IPS-NIHi7 (cell line): ENCODE measurements at regions not wholly inside any gene's neighbourhood (a gene's known extent, or its start where the extent isn't known, plus 50 kb on each side); places are given as distances from the start of the nearest gene placed in this dataset.

Experiments used
- DNase-seq: peaks from one replicate; pipeline ENCODE4 v3.0.0; 2012; ENCODE audit warnings: mixed read lengths; ENCODE audit errors: extremely low spot score

DNA sequence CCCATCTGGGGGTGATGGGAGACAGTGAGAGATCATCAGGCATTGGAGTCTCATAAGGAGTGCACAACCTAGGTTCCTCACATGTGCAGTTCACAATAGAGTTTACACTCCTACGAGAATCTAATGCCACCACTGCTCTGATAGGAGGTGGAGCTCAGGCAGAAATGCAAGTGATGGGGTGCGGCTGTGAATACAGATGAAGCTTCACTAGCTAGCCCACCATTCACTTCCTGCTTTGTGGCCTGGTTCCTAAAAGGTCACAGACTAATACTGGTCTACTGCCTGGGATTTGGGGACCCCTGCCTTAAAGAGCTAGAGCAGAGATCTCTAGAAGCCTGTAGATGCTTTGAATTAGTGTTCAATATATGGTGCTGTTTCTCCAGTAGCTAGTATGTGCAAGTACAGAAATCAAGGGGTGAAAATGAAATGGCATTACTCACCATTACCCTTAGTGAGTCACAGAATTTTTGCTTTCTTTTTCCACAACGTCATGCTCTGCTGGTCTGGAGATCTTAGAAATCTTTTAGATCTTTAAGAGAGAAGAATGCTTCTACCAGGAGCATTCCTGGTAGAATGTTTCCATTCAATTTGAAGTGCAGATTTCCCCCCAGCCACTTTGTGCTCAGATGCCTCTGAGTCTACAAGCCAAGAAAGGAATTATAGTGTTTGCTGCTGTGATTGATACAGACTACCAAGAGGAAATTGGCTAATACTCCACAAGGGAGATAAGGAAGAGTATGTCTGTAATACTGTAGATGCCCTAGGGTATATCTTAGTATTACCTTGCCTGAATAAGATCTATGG is 2301.2 kb downstream of the PCDH9 start:
- no peak for DNase-seq

DNA sequence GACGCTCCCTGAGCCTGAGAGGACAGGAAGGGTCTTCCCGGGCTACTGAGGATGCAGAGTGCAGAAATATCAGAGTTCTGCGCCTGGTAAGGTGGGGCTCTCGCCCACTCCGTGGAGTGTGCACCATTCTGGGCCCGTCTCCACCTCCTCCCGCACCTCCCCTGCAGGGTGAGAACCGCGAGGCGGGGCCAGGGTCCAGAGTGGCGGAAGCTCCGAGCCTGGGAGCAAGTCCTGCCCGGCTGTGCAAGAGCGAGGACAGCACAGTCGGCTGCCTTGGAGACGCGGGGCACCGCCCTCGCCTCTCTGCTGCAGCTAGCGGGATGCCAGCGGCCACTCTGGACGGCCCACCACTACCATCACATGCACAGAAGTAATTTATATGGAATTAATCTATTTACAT is 2304.4 kb downstream of the PCDH9 start:
- no peak for DNase-seq

DNA sequence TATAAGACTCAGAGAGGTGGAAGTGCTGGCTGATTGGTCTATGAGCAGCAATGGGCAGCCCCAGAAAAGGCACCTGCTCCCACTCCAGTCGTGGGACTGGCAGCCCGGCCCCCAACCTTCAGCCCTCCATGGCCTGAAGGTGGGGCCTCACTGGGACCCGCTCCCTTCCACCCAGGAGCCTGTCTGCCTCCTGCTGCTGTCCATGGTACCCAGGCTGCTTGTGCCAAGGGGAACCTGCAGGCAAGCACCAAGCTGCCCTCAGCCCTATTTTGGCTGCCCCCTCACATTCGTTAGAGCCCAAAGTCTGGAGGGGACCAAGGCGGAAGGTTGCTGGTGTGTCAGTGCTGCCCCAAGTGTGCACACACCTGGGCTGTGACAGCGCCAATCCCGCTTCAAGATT is 2304.9 kb downstream of the PCDH9 start:
- peak; percentile 18 for DNase-seq

- DNase-seq, result no peak
Observed at GRCh38 chr13:64924401-64924800, 2305.7 kb downstream of the PCDH9 start.

GRCh38 chr13:64917566-64917965 is 2312.6 kb downstream of the PCDH9 start:
- no peak for DNase-seq

- no peak for DNase-seq
Observed at GRCh38 chr13:64912141-64912540, 2318.0 kb downstream of the PCDH9 start.

DNA sequence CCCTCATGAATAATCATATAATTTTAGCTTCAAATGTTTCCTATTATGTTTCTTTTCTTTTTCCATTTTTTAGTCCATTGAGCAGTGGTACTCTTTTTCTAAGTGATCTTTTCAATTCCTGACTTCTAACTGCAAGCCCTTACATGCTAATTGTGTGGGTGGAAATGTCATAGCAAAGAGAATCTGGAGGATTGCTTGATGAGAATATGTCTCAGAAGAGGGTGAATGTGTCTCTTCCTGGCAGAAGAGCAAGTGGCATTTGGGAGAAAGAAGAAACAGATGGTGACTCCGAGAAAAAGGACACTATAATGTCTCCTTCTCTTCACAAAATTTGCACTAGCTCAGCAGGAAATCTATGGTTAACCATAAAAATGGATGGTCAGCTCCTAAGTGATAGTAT is 2320.0 kb downstream of the PCDH9 start:
- DNase-seq, result no peak

GRCh38 chr13:64909184-64909583 is 2321.0 kb downstream of the PCDH9 start:
- no peak for DNase-seq

DNA sequence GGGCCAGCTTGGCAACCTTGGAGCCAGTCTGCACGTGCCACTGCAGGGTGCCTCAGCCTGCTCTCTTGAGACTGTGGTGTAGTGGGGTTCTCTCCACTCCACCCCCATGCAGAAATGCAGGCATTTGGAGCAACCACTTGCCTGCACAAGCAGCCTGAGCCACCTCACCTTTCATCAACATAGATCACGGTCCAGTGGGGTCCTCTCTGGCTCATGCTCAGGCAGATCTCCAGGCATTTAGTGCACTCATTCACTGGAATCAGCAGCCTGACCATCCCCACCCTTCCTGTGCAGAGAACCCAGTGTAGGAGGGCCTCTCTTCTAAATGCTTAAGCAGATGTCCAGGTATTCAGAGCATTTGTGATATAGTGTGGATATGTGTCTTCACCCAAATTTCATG is 2330.1 kb downstream of the PCDH9 start:
- no peak for DNase-seq

DNA sequence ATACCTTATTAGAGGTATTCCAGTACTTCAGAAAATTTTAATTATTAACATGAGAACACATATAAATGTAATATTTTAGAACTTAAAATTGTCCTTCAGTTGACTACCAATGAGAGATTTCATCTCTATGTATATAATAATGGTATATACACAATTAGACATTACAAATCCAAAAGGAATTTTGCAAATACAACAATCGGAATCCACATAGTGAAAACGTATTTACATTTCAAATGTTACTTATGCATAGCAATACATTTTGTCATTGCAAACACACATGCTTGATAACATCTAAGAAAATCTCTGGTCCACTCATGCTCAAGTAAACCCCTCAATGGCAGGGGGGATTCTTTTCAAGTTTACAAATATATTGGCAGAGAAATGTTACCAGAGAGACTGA is 2345.2 kb downstream of the PCDH9 start:
- DNase-seq, result no peak

- no peak for DNase-seq
Observed at GRCh38 chr13:64877176-64877575, 2353.0 kb downstream of the PCDH9 start.

DNA sequence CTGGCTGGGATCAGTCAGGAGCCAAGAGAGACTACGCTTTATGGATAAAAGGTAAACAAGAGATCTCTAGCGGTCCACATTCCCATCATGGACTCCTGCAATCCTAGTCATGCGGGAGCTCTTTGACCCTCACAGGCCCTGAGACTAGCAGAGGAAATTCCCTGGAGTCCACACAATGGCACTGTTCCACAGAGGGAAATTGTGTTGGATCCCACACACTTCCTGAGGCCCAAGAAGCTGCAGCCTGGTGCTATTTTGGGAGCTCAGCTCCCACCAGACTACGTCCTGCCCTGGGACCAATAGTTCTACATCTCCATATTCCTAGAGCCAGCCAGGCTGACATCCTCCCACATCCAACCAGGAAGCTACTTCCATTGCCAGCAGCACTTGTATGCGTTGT is 2358.4 kb downstream of the PCDH9 start:
- no peak for DNase-seq

DNA sequence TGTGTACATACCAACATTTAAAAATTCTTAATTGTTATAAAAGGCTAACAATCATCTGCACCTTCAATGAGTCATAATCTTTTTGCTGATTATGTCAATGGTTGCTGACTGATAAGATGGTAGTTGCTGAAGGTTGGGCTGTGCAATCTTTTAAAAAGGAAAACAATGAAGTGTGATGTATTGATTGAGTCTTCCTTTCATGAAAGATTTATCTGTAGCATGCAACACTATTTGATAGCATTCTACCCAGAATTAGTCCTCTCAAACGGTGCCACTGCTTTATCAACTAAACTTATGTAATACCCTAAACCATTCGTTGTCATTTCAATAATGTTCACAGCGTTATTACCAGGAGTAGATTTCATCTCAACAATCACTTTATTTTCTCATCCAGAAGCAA is 2360.6 kb downstream of the PCDH9 start:
- no peak for DNase-seq

DNA sequence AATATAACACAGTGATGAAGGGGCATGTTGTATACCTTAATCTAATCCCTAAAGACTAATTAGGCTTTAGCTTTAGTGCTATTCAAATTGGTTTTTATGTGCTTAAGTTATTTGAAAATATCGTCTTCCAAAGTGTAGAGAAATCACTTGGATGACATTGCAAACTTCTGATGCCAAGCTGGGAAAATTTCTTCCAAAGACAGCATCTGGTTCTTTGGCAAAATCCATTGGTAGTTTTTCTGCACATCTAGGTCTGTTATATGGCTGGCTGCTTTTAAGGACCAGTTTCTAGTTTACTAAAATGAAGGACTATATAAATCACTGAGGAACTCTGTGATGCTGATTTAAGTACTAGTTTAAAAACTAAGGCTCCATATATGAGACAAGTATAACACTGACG is 2362.3 kb downstream of the PCDH9 start:
- no peak for DNase-seq

GRCh38 chr13:64866331-64866730 is 2363.8 kb downstream of the PCDH9 start:
- no peak for DNase-seq

DNA sequence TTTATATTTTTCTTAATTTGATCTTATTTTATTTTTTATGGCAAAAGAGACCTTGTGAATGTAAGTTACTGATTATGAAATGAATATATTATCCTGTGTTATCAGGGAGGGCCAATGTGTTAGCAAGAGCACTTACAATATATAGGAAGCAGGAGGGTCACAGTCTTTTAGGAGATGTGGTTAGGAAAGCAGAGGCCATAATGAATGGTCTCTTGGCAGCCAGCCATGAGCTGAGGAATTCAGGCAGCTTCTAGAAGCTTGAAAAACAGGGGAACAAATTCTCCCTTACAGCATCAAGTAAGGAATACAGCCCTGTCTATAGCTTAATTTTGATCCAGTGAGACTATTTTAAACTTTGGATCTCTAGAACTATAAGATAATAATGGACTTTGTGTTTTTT is 2374.6 kb downstream of the PCDH9 start:
- no peak for DNase-seq

GRCh38 chr13:64850017-64850416 is 2380.1 kb downstream of the PCDH9 start:
- DNase-seq, result no peak

DNA sequence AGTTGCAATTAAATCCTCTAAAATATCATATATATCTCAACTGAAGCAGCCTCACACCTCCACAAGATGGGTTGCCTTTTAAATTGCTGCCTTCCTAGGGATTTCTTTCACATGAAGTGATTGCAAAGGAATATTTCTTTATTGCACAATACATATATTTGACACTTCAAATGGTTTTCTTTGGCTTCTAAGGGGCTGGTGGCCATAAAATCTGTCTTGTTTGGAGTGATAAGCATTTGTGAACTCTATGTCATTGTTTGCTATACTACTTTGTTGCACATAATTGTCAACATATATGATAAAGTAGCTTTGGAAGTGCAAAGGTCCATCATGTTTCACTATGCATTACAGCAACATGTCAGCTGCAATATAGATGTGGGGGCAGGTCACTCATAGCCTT is 2380.9 kb downstream of the PCDH9 start:
- no peak for DNase-seq

DNA sequence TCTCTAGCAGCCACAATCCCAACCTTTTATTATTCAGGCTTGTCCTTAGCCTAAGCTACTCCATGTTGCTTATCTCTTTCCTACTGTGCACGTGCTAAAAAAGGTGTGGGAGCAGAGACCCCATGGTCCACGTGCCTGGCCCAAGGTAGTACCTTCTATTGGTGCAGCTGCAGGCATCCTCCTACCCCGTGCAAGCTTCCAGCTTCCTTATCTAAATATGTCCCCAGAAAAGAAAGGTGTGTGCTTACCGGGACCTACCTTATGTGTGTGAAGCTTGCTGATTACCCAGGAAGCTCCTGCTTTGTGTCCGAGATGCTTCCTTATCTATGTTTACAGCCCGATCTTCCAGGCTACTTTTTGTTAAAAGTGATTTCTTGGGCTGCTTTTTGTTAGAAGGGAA is 2382.4 kb downstream of the PCDH9 start:
- DNase-seq, result no peak

DNA sequence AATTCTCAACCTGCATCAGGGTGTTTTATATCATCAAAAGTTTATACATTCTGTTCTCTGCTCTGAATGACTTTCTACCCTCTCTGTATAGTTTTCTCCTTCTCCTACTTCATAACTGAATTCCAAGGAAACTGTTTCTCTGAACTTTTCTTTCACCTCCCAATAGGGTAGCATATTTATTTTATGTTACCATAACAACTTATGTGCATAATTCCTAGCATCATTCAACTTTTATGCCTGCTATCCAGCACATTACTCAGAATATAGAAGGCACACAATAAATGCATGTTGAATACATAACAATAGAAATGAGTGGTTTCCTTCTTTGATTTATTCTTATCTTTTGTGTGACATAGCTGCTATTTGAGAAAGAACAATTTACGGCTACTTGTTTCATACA is 2385.0 kb downstream of the PCDH9 start:
- no peak for DNase-seq

- no peak for DNase-seq
Observed at GRCh38 chr13:64819081-64819480, 2411.1 kb downstream of the PCDH9 start.

- DNase-seq, result no peak
Observed at GRCh38 chr13:64817691-64818090, 2412.4 kb downstream of the PCDH9 start.

- DNase-seq, result no peak
Observed at GRCh38 chr13:64810750-64811149, 2419.4 kb downstream of the PCDH9 start.

DNA sequence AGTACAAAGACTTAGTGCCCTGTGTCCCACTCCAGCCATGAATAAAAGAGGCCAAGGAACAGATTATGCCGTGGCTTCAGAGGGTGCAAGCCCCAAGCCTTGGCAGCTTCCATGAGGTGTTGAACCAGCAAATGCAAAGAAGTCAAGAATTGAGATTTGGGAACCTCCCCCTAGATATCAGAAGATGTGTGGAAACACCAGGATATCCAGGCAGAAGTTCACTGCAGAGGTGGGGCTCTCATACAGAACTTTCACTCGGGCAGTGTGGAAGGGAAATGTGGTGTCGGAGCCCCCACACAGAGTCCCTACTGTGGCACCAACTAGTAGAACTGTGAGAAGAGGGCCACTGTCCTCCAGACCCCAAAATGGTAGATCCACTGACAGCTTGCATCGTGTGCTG is 2421.4 kb downstream of the PCDH9 start:
- no peak for DNase-seq
